ENCODE measurements at regions not wholly inside any gene's neighbourhood (a gene's known extent, or its start where the extent isn't known, plus 50 kb on each side); places are given as distances from the start of the nearest gene placed in this dataset.

GRCh38 chr3:945738-946137 lies 147.1 kb upstream of the CNTN6 start:
- H3K4me3 ChIP-seq (ENCODE audit: low read depth, low read length) = no peak overlapping the region
- DNase-seq (ENCODE audit: low read depth) = no peak

GRCh38 chr3:952906-953305 lies 139.9 kb upstream of the CNTN6 start:
- no peak overlapping the region for H3K4me3 ChIP-seq (ENCODE audit: low read depth, low read length)
- no peak for TF ChIP-seq MYC (IDR thresholded peaks at IDR 0.05; ENCODE audit: low read depth, low read length)
- no peak for TF ChIP-seq MAX (IDR thresholded peaks at IDR 0.05; ENCODE audit: low read depth, low read length)
- TF ChIP-seq CTCF (IDR thresholded peaks at IDR 0.05; ENCODE audit: low read depth, low read length) = no peak
- TF ChIP-seq POLR2A (IDR thresholded peaks at IDR 0.05; ENCODE audit: extremely low read depth, insufficient read length) = no peak
- no peak for DNase-seq (ENCODE audit: low read depth)

More at GRCh38 chr3:945738-946137, 147.1 kb upstream of the CNTN6 start:
- TF ChIP-seq MYC (IDR thresholded peaks at IDR 0.05; ENCODE audit: low read depth, low read length) = no peak
- TF ChIP-seq CTCF (IDR thresholded peaks at IDR 0.05; ENCODE audit: low read depth, low read length) = no peak
- no peak for TF ChIP-seq POLR2A (IDR thresholded peaks at IDR 0.05; ENCODE audit: extremely low read depth, insufficient read length)
- TF ChIP-seq MAX (IDR thresholded peaks at IDR 0.05; ENCODE audit: low read depth, low read length) = no peak

GRCh38 chr3:963255-963654 lies 129.6 kb upstream of the CNTN6 start:
- no peak overlapping the region for H3K4me3 ChIP-seq (ENCODE audit: low read depth, low read length)

GRCh38 chr3:963755-964154 lies 129.1 kb upstream of the CNTN6 start:
- no peak for TF ChIP-seq MYC (IDR thresholded peaks at IDR 0.05; ENCODE audit: low read depth, low read length)
- no peak for TF ChIP-seq MAX (IDR thresholded peaks at IDR 0.05; ENCODE audit: low read depth, low read length)
- TF ChIP-seq CTCF (IDR thresholded peaks at IDR 0.05; ENCODE audit: low read depth, low read length) = no peak
- no peak for TF ChIP-seq POLR2A (IDR thresholded peaks at IDR 0.05; ENCODE audit: extremely low read depth, insufficient read length)

More at GRCh38 chr3:963255-963654, 129.6 kb upstream of the CNTN6 start:
- DNase-seq (ENCODE audit: low read depth) = no peak
- TF ChIP-seq POLR2A (IDR thresholded peaks at IDR 0.05; ENCODE audit: extremely low read depth, insufficient read length) = no peak
- no peak for TF ChIP-seq MYC (IDR thresholded peaks at IDR 0.05; ENCODE audit: low read depth, low read length)
- no peak for TF ChIP-seq CTCF (IDR thresholded peaks at IDR 0.05; ENCODE audit: low read depth, low read length)
- no peak for TF ChIP-seq MAX (IDR thresholded peaks at IDR 0.05; ENCODE audit: low read depth, low read length)

GRCh38 chr3:965826-966225 lies 127.0 kb upstream of the CNTN6 start:
- no peak for TF ChIP-seq MAX (IDR thresholded peaks at IDR 0.05; ENCODE audit: low read depth, low read length)
- no peak for TF ChIP-seq MYC (IDR thresholded peaks at IDR 0.05; ENCODE audit: low read depth, low read length)
- TF ChIP-seq POLR2A (IDR thresholded peaks at IDR 0.05; ENCODE audit: extremely low read depth, insufficient read length) = no peak
- no peak for TF ChIP-seq CTCF (IDR thresholded peaks at IDR 0.05; ENCODE audit: low read depth, low read length)

More at GRCh38 chr3:963755-964154, 129.1 kb upstream of the CNTN6 start:
- DNase-seq (ENCODE audit: low read depth) = no peak
- no peak overlapping the region for H3K4me3 ChIP-seq (ENCODE audit: low read depth, low read length)

More at GRCh38 chr3:965826-966225, 127.0 kb upstream of the CNTN6 start:
- DNase-seq (ENCODE audit: low read depth) = no peak
- H3K4me3 ChIP-seq (ENCODE audit: low read depth, low read length) = no peak overlapping the region
